Transverse colon (tissue), 4 donors: ENCODE measurements at regions not wholly inside any gene's neighbourhood (a gene's known extent, or its start where the extent isn't known, plus 50 kb on each side); places are given as distances from the start of the nearest gene placed in this dataset.

ENCODE experiments used
- DNase-seq: peaks from one replicate; pipeline ENCODE4 v3.0.0-alpha.2; 2019
- H3K27ac ChIP-seq, 4 donors: fragments of 200-600 bp; sonication (generic); 2 replicates each; pipeline ENCODE4 v1.5.1; 2016 to 2018; ENCODE audit warnings: inconsistent platforms in 4 of 4
- H3K27me3 ChIP-seq: fragments of 200-600 bp; sonication (generic); 2 replicates; pipeline ENCODE4 v1.5.1; 2017; ENCODE audit warnings: inconsistent platforms
- H3K36me3 ChIP-seq, 4 donors: fragments of 200-600 bp; sonication (generic); 2 replicates each; pipeline ENCODE4 v1.5.1; 2017 to 2019; ENCODE audit warnings: inconsistent platforms in 4 of 4
- H3K4me1 ChIP-seq, 4 donors: fragments of 200-600 bp; sonication (generic); 2 replicates each; pipeline ENCODE4 v1.5.1; 2017 to 2020; ENCODE audit warnings: inconsistent platforms in 4 of 4
- H3K4me3 ChIP-seq, 4 donors: fragments of 200-600 bp; sonication (generic); 1 replicate in 1 of 4; 2 replicates in 3 of 4; pipeline versions ENCODE4 v1.5.1 to v1.6.1; 2017 to 2019; ENCODE audit warnings: inconsistent platforms in 4 of 4
- H3K9me3 ChIP-seq, 2 donors: fragments of 200-600 bp; sonication (generic); 2 replicates each; pipeline ENCODE4 v1.5.1; 2017 to 2019; ENCODE audit warnings: inconsistent platforms in 2 of 2
- CTCF ChIP-seq, 5 experiments: fragments of 200-600 bp in 3 of 5; fragments of 450-650 bp in 2 of 5; sonication (generic) in 3 of 5; IDR thresholded peaks; 1 replicate in 2 of 5; 2 replicates in 3 of 5; pipeline ENCODE4 v1.5.1; 2016 to 2017; ENCODE audit warnings: antibody characterized with exemption in 5 of 5, inconsistent platforms in 3 of 5, mild to moderate bottlenecking in 2 of 5, moderate library complexity in 1 of 5
- EP300 ChIP-seq: sonication (generic); formaldehyde crosslinking; IDR thresholded peaks from one replicate; pipeline ENCODE4 v1.6.1; 2017; ENCODE audit warnings: antibody characterized with exemption, low read depth
- POLR2A ChIP-seq: fragments of 450-650 bp; IDR thresholded peaks from one replicate; pipeline ENCODE4 v1.6.1; 2016; ENCODE audit warnings: antibody characterized with exemption, mild to moderate bottlenecking, moderate library complexity
- POLR2AphosphoS5 ChIP-seq, 3 donors: sonication (generic); formaldehyde crosslinking; IDR thresholded peaks; one replicate each; pipeline ENCODE4 v1.6.1; 2016; ENCODE audit warnings: antibody characterized with exemption in 3 of 3
- WGBS, 2 donors: methylation state at CpG; one replicate each; pipeline ENCODE4 v1.1.5; 2018; ENCODE audit warnings: low coverage in 1 of 2; 5-methylcytosine and 5-hydroxymethylcytosine counted together
- in situ Hi-C, 4 donors: fragments of 200-750 bp; cut with MboI; loops; one replicate each; pipeline versions ENCODE4 v1.15.0 to v1.15.1; 2017; ENCODE audit warnings: low sequenced_read_pairs in 3 of 4, low pct_ligation_motif_present in 1 of 4, low pct_unique_long_range_greater_than_20kb in 1 of 4
- intact Hi-C: fragments of 100-400 bp; cut with DNase I; formaldehyde crosslinking; loops from one replicate; pipeline ENCODE4 v1.15.1; 2023; ENCODE audit warnings: low total_unique reads

GRCh38 chr9:74236857-74237256, 260.3 kb upstream of the RORB start:
- in situ Hi-C loops (no loop called here), intact Hi-C loops (no loop called here)
- 56% methylated on average over 2 of the region's 2 CpGs for WGBS, 2 donors
- Histone ChIP-seq H3K4me1 (no peaks in the 10 kb centered on the region), H3K27me3 (no peaks in the 10 kb centered on the region), H3K36me3 (no peaks in the 10 kb centered on the region), H3K4me3 (no peak overlapping the region), H3K27ac (no peak overlapping the region), H3K9me3 (peaks cover 3 to 8% of the 10 kb centered on the region in 2 donors)
- no peak for DNase-seq
- TF ChIP-seq CTCF (IDR thresholded peaks at IDR 0.05) (no peak), POLR2AphosphoS5 (IDR thresholded peaks at IDR 0.05) (no peak)

GRCh38 chr9:74245866-74246497, 251.2 kb upstream of the RORB start:
- Histone ChIP-seq H3K9me3 (no peaks in the 10 kb centered on the region), H3K27ac (no peak overlapping the region), H3K36me3 (no peaks in the 10 kb centered on the region), H3K4me1 (no peaks in the 10 kb centered on the region), H3K27me3 (no peaks in the 10 kb centered on the region), H3K4me3 (no peak overlapping the region)
- no peak for TF ChIP-seq CTCF (IDR thresholded peaks at IDR 0.05)
- TF ChIP-seq POLR2A, result no peak
- no peak for TF ChIP-seq EP300
- TF ChIP-seq POLR2AphosphoS5 (IDR thresholded peaks at IDR 0.05), result no peak
- intact Hi-C loops (loop anchor here (2.0 kb wide), 1 partner anchor 27 kb away; no protein-coding TSS in a partner anchor), in situ Hi-C loops (no loop called here)
- WGBS, 2 donors, result 80 to 88% methylated on average over 3 of the region's 3 CpGs
- DNase-seq, result no peak

- Histone ChIP-seq H3K27me3 (no peaks in the 10 kb centered on the region), H3K9me3 (no peaks in the 10 kb centered on the region), H3K27ac (no peak overlapping the region), H3K36me3 (no peaks in the 10 kb centered on the region), H3K4me3 (no peak overlapping the region), H3K4me1 (no peaks in the 10 kb centered on the region)
- 56 to 58% methylated on average over 4 of the region's 4 CpGs for WGBS, 2 donors
- no peak for DNase-seq
- no peak for TF ChIP-seq EP300
- no peak for TF ChIP-seq POLR2AphosphoS5 (IDR thresholded peaks at IDR 0.05)
- no peak for TF ChIP-seq CTCF (IDR thresholded peaks at IDR 0.05)
- TF ChIP-seq POLR2A, result no peak
- intact Hi-C loops, result no loop called here
- in situ Hi-C loops, result no loop called here
These were observed 241.6 kb upstream of the RORB start for GRCh38 chr9:74255489-74255984.

- intact Hi-C loops, result no loop called here
- Histone ChIP-seq H3K4me1 (no peaks in the 10 kb centered on the region), H3K4me3 (no peak overlapping the region), H3K9me3 (no peaks in the 10 kb centered on the region), H3K27me3 (no peaks in the 10 kb centered on the region), H3K27ac (no peak overlapping the region), H3K36me3 (no peaks in the 10 kb centered on the region)
- DNase-seq, result no peak
- TF ChIP-seq CTCF (IDR thresholded peaks at IDR 0.05), result no peak
- TF ChIP-seq EP300, result no peak
- TF ChIP-seq POLR2AphosphoS5 (IDR thresholded peaks at IDR 0.05), result no peak
- TF ChIP-seq POLR2A, result no peak
- in situ Hi-C loops, result no loop called here
- WGBS, 2 donors, result 90 to 91% methylated on average over 6 to 35 of the region's 41 CpGs
These were observed 221.1 kb upstream of the RORB start for GRCh38 chr9:74275872-74276508.
